ENCODE measurements at regions not wholly inside any gene's neighbourhood (a gene's known extent, or its start where the extent isn't known, plus 50 kb on each side); places are given as distances from the start of the nearest gene placed in this dataset.
"Not testable (repeated sequence)": the region's sequence is repeated elsewhere in the genome, so short reads cannot be mapped to it uniquely, and the experiment has no call there.

DNA sequence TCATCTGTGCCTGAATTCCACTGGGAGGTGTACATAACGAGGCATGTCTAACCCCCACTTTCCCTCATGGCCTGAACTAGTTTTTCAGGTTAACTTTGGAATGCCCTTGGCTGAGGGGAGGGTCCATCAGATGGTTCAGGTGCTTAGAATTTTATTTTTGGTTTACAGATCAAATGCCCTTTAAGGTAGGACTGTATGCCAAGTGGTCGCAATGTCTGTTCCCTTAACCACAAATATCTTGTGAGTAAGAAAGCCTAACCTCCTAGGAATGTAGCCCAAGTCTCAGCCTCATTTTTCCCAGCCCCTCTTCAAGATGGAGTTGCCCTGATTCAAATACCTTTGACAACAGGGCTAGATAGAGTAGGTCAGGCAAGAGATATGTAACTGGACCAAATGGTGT, 78.4 kb downstream of the RNASET2 start:
- DNase-seq (ENCODE audit: low read depth, low spot score) = no peak

GRCh38 chr6:166877349-166877748, 79.0 kb downstream of the RNASET2 start:
- no peak for DNase-seq (ENCODE audit: low read depth, low spot score)

GRCh38 chr6:166872531-166873009, 83.8 kb downstream of the RNASET2 start:
- DNase-seq (ENCODE audit: low read depth, low spot score) = no peak

DNA sequence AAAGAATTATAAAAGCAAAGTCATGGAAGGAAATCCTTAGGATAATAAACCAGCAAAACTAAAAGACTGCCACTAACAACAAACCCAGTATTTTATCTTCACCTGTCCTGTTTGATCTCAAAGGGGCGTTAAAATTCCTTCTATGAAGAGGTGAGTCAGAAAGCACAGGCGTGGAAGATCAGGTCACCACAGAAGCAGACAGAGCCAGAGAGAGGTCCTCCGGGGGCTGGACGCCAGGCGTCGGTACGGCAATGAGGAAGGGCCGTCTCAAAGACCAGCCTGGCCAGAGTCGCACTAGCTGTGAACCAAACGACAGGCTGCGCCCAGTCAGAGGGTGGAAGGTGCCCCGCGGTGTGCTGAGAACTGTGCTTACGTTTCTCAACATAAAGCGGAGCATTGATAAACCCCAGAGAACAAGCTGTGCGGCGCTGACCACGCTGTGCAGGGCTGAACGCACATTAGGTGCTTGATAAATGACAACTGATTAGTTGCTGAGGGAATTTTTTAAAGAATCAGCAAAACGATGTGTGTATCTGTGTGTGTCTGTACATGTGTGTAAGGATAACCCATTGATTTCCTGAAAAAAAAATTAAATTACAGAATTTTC, 85.6 kb downstream of the RNASET2 start:
- DNase-seq (ENCODE audit: low read depth, low spot score) = no peak

- no peak for DNase-seq (ENCODE audit: low read depth, low spot score)
These were observed 89.3 kb downstream of the RNASET2 start for GRCh38 chr6:166866839-166867637.

GRCh38 chr6:166864333-166864732, 92.0 kb downstream of the RNASET2 start:
- no peak for DNase-seq (ENCODE audit: low read depth, low spot score)

DNA sequence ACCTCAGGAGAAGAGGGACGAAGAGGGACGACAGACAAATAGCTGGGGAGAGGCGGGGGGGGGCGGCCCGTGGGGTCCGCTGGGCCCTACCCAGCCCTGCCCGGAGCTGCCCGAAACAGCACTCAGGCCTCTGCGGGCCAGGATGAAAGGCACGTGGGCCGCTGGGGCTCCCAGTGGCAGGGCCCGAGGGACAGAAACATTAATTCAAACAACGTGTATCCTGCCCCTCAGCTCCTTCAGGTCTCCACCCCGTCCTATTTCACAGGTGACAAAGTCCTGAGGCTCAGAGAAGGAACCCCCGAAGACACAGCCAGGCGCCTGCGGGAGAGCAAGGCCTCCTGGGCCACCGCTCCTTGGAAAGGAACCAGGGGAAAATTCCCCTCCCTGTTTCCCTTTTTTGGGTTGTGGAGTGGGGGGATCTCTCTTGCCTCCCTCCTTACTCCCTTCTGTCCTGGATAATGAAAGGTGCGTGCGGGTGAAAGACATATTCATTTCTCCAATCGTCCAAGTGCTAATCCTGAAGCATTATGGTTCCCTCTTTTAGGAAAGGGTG, 93.3 kb downstream of the RNASET2 start:
- DNase-seq (ENCODE audit: low read depth, low spot score) = no peak

DNA sequence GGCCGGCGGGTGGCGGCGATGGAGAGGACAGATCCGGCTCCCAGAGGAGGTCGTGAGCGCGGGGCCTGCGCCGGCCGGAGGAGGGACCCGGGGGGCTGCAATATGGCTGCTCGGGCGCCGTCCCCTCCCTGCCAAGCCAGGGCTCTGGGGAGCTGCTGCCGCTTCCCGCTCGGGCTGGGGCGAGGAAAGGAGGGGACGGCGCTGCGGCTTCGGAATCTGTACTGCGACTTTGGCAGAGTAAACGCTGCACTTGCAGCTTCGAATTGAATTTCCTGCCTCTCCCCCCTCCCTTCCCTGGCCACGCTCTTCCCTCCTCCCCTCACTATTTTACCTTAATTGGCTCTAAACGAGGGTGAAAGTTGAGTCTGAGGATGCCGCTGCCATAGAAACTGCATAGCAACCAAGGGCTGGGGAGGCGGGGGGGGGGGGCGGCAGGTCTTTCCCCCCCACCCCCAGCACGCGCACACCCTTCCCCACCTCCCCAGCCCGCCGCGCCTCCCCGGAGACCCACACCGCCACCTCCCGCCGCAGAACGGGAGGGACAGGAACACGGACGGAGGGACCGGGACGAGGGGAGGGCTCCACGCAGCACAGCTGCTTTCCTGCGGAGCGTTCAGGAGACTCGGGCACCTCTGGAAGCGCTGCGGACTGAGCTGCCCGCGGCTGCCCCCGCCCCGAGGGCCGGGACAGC, 93.9 kb downstream of the RNASET2 start:
- DNase-seq (ENCODE audit: low read depth, low spot score) = no peak

- no peak for DNase-seq (ENCODE audit: low read depth, low spot score)
These were observed 94.4 kb downstream of the RNASET2 start for GRCh38 chr6:166861961-166862286.

DNA sequence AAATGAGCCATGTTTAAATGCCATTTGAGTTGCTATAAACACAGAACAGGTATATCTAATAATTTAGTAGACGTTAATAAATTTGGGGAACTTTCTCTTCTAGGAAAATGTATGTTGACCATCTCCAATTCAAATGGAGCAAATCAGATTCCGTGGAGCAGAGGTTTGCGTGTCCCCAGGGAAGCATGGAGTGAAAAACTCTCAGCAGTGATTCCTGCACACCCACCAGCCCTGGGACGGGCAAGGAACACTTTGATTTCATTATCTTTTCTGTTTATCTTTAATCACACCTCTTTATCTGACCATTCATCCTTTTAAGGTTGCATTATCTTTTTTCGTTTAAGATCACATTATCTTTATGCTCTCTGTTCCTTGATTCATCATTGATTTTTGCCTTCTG, 95.0 kb downstream of the RNASET2 start:
- DNase-seq (ENCODE audit: low read depth, low spot score) = no peak

- DNase-seq (ENCODE audit: low read depth, low spot score) = no peak
These were observed 96.0 kb downstream of the RNASET2 start for GRCh38 chr6:166860392-166860791.

GRCh38 chr6:166855416-166855815, 100.9 kb downstream of the RNASET2 start:
- DNase-seq (ENCODE audit: low read depth, low spot score) = no peak

- DNase-seq (ENCODE audit: low read depth, low spot score) = no peak
These were observed 102.7 kb downstream of the RNASET2 start for GRCh38 chr6:166853371-166854325.

DNA sequence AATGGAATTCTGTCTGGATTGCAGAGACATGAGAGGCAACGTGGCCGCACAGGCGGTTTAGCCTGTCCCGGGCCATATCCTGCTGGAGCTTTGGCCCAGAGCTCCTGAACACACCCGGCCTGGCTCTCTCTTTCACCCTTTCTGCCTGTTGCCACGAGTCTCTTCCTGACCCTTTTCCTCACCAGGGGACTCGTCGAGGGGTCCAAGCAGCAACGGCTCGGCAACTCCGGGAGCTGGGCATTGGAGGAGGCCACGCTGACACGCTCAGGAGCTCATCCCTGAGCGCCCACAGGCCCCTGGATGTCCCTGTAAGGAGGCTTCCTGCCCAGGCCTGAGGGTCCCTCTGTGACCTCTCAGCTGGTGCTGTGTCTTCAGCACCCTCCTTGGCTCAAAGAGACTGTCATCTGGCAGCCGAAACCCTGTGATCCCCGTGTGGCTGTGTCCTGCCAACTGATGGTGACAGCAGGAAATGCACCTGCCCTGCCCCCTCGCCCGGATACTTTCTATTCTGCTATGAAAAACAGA, 103.8 kb downstream of the RNASET2 start:
- DNase-seq (ENCODE audit: low read depth, low spot score) = no peak

GRCh38 chr6:166851911-166852310, 104.4 kb downstream of the RNASET2 start:
- DNase-seq (ENCODE audit: low read depth, low spot score) = no peak

GRCh38 chr6:166851426-166851825, 104.9 kb downstream of the RNASET2 start:
- DNase-seq (ENCODE audit: low read depth, low spot score) = no peak

DNA sequence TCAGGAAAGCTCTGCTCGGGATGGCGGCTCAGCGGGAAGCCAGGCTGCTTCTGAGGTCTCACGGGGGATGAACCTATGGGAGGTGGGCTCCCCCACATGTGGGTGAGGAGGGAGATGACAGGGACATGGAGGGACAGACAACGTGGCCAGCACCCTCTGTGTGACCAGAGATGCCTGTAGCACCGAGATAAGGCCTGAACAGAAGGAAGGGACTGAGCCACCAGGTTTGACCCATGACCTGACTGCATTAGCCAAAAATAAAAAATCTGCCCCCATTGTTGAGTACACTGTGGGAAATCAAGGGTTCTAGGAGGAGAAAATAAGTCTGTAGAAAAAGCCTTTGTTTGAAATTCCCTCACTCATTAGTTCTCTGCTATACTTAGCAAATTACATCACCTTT, 105.7 kb downstream of the RNASET2 start:
- no peak for DNase-seq (ENCODE audit: low read depth, low spot score)

DNA sequence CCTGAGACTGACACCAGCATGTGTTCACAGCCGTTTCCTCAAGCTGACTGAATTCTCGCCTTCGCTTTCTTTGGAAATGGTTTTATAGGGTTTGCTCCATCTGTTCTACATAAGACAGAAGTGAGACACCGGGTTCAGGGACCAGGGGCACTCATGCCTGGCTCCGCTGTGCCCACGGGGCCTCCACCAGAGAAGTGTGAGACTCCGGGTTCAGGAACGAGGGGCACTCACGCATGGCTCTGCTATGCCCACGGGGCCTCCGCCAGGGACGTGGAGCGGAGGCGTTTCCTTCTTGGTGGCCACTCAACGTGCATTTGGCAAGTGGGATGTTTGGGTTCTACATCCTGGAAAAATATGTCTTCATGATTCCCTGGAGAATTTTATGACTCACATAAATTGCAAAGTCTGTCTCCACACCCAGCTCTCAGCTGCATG, 106.6 kb downstream of the RNASET2 start:
- no peak for DNase-seq (ENCODE audit: low read depth, low spot score)

DNA sequence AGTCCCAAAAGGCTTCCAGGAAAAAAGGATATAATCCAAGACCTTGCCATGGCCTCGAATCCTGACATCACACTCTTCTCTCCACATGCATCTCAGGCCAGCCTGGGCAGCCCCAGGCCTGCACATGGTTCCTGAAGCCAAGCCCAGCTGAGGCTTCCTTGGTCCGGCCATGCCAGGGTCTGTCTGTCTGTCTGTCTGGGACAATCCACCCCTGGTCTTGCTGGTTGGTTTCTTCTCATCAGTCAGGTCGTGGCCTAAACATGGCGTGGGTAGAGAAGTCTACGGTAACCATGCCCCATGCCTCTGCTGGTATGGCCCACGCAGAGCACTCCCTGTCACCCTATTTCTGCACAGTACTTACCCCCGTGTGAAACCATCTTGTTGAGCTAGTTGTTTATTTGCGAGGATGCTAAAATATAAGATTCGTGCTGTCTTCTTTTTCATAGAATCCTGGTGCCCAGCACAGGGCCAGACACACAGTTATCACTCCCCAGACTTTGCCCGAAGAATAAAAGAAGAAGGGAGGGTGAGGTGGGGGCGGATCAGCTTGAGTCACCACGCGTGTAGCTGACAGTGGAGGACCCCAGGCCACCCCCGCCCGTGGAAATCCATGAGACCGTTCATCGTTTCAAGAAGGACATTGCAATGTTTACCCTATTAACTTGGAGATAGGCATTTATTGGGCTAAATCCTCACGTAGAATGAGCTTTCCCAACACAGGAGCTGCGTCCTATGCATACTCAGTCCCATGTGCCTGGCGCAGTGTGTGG, 107.2 kb downstream of the RNASET2 start:
- no peak for DNase-seq (ENCODE audit: low read depth, low spot score)

GRCh38 chr6:166846446-166847142, 109.8 kb downstream of the RNASET2 start:
- DNase-seq (ENCODE audit: low read depth, low spot score) = not testable (repeated sequence)
